CD4-positive, alpha-beta memory T cell (primary cell): ENCODE measurements at regions not wholly inside any gene's neighbourhood (a gene's known extent, or its start where the extent isn't known, plus 50 kb on each side); places are given as distances from the start of the nearest gene placed in this dataset.
"Not testable (repeated sequence)": the region's sequence is repeated elsewhere in the genome, so short reads cannot be mapped to it uniquely, and the experiment has no call there.

Experiments
- CTCF ChIA-PET: fragments of 350-600 bp; sonication (Branson Sonifier 250); formaldehyde crosslinking; loops from one replicate; lab custom pipeline; 2021; ENCODE audit warnings: inconsistent platforms; ENCODE audit not compliant: partially characterized antibody; lab: Charles Lee
- POLR2A ChIA-PET: fragments of 350-600 bp; sonication (Branson Sonifier 250); formaldehyde crosslinking; loops from one replicate; lab custom pipeline; 2021; ENCODE audit not compliant: partially characterized antibody; lab: Charles Lee
- DNase-seq, 5 donors: peaks; one replicate each; pipeline versions ENCODE4 v3.0.0 to v3.0.0-alpha.2; 2020 to 2022; ENCODE audit warnings: mixed read lengths in 1 of 5
- H3K27ac ChIP-seq: one replicate; pipeline ENCODE4 v1.7.0; 2013; ENCODE audit warnings: low read depth, low read length
- H3K27me3 ChIP-seq: 2 replicates; pipeline ENCODE4 v1.7.0; 2013; ENCODE audit warnings: mild to moderate bottlenecking, low read length, moderate library complexity; ENCODE audit not compliant: insufficient read depth
- H3K36me3 ChIP-seq: 2 replicates; pipeline ENCODE4 v1.7.0; 2013; ENCODE audit warnings: mild to moderate bottlenecking, low read length, moderate library complexity; ENCODE audit not compliant: insufficient read depth
- H3K4me1 ChIP-seq: 2 replicates; pipeline ENCODE4 v1.7.0; 2013; ENCODE audit warnings: mild to moderate bottlenecking, low read length, moderate library complexity; ENCODE audit not compliant: insufficient read depth
- H3K4me3 ChIP-seq, 2 donors: one replicate each; pipeline ENCODE4 v1.7.0; 2013; ENCODE audit warnings: low read length in 2 of 2, mild to moderate bottlenecking in 1 of 2
- H3K9me3 ChIP-seq, 2 donors: one replicate each; pipeline ENCODE4 v1.7.0; 2013; ENCODE audit warnings: low read length in 2 of 2, control low read depth in 1 of 2; ENCODE audit not compliant: control insufficient read depth in 1 of 2
- H3K27ac Mint-ChIP-seq, 7 donors: one replicate each; pipeline ENCODE4 v1.8.0; 2020 to 2021; ENCODE audit warnings: mixed read lengths in 7 of 7, mild to moderate bottlenecking in 6 of 7, inconsistent platforms in 3 of 7, moderate library complexity in 3 of 7
- H3K27me3 Mint-ChIP-seq, 2 donors: one replicate each; pipeline ENCODE4 v1.8.0; 2020 to 2021; ENCODE audit warnings: mixed read lengths in 2 of 2
- H3K36me3 Mint-ChIP-seq, 2 donors: one replicate each; pipeline ENCODE4 v1.8.0; 2020 to 2021; ENCODE audit warnings: mixed read lengths in 2 of 2, inconsistent platforms in 1 of 2, mild to moderate bottlenecking in 1 of 2
- H3K4me1 Mint-ChIP-seq, 4 donors: one replicate each; pipeline ENCODE4 v1.8.0; 2020 to 2021; ENCODE audit warnings: mixed read lengths in 4 of 4, mild to moderate bottlenecking in 1 of 4
- H3K4me3 Mint-ChIP-seq, 8 donors: one replicate each; pipeline ENCODE4 v1.8.0; 2020 to 2021; ENCODE audit warnings: mixed read lengths in 8 of 8, mild to moderate bottlenecking in 7 of 8, moderate library complexity in 6 of 8, inconsistent platforms in 3 of 8
- H3K9me3 Mint-ChIP-seq, 8 donors: one replicate each; pipeline ENCODE4 v1.8.0; 2020 to 2021; ENCODE audit warnings: mixed read lengths in 8 of 8, mild to moderate bottlenecking in 5 of 8, inconsistent platforms in 3 of 8, moderate library complexity in 1 of 8
- intact Hi-C: fragments of 100-400 bp; cut with micrococcal nuclease; formaldehyde crosslinking; loops from one replicate; pipeline ENCODE4 v1.15.1; 2023

GRCh38 chr16:16938980-16939379, 531.8 kb downstream of the XYLT1 start:
- H3K4me1 Mint-ChIP-seq: peaks cover 0 to 2% (median 0%) of the 10 kb centered on the region in 4 donors
- Histone ChIP-seq H3K4me3 (no peak overlapping the region), H3K9me3 (no peaks in the 10 kb centered on the region), H3K27ac (no peak overlapping the region), H3K4me1 (no peaks in the 10 kb centered on the region), H3K27me3 (no peaks in the 10 kb centered on the region), H3K36me3 (no peaks in the 10 kb centered on the region)
- H3K4me3 Mint-ChIP-seq: no peak overlapping the region
- ChIA-PET POLR2A (no interaction called here), CTCF (no interaction called here)
- no peak overlapping the region for H3K27ac Mint-ChIP-seq
- no peaks in the 10 kb centered on the region for H3K36me3 Mint-ChIP-seq
- no peak for DNase-seq
- H3K9me3 Mint-ChIP-seq: peaks cover 0 to 2% (median 0%) of the 10 kb centered on the region in 8 donors
- intact Hi-C loops: no loop called here
- H3K27me3 Mint-ChIP-seq: peaks cover 2 to 11% of the 10 kb centered on the region in 2 donors

GRCh38 chr16:16940351-16940750, 530.4 kb downstream of the XYLT1 start:
- Histone ChIP-seq H3K4me3 (no peak overlapping the region), H3K27me3 (no peaks in the 10 kb centered on the region), H3K36me3 (no peaks in the 10 kb centered on the region), H3K9me3 (no peaks in the 10 kb centered on the region), H3K4me1 (no peaks in the 10 kb centered on the region), H3K27ac (no peak overlapping the region)
- Mint-ChIP-seq H3K4me1 (peaks cover 0 to 2% (median 0%) of the 10 kb centered on the region in 4 donors), H3K9me3 (peaks cover 0 to 2% (median 0%) of the 10 kb centered on the region in 8 donors), H3K27ac (no peak overlapping the region), H3K4me3 (no peak overlapping the region), H3K27me3 (peaks cover 2 to 9% of the 10 kb centered on the region in 2 donors), H3K36me3 (no peaks in the 10 kb centered on the region)
- intact Hi-C loops: no loop called here
- POLR2A ChIA-PET: no interaction called here
- DNase-seq: no peak
- CTCF ChIA-PET: no interaction called here

DNA sequence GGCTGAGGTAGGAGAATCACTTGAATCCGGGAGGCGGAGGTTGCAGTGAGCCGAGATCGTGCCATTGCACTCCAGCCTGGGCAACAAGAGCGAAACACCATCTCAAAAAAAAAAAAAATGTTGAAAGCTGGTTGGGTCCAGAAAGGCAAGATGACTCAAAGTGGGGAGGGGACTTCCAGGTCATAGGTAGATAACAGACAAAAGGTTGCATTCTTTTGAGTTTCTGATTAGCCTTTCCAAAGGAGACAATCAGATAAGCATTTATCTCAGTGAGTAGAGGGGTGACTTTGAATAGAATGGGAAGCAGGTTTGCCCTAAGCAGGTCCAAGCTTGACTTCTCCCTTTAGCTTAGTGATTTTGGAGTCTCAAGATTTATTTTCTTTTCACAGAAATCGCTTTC, 527.9 kb downstream of the XYLT1 start:
- H3K4me3 ChIP-seq, H3K36me3 Mint-ChIP-seq, H3K4me1 ChIP-seq, CTCF ChIA-PET, intact Hi-C loops, H3K4me1 Mint-ChIP-seq, H3K27me3 Mint-ChIP-seq, H3K9me3 Mint-ChIP-seq, DNase-seq, H3K36me3 ChIP-seq, POLR2A ChIA-PET, H3K9me3 ChIP-seq, H3K27ac Mint-ChIP-seq, H3K27ac ChIP-seq, H3K4me3 Mint-ChIP-seq, H3K27me3 ChIP-seq: not testable (repeated sequence)

GRCh38 chr16:16945207-16945606, 525.6 kb downstream of the XYLT1 start:
- intact Hi-C loops: no loop called here
- no peaks in the 10 kb centered on the region for H3K36me3 ChIP-seq
- H3K27ac Mint-ChIP-seq: no peak overlapping the region
- H3K4me1 Mint-ChIP-seq: peaks cover 0 to 2% (median 0%) of the 10 kb centered on the region in 4 donors
- no peak overlapping the region for H3K27ac ChIP-seq
- ChIA-PET POLR2A (no interaction called here), CTCF (no interaction called here)
- H3K4me3 ChIP-seq: no peak overlapping the region
- H3K36me3 Mint-ChIP-seq: no peaks in the 10 kb centered on the region
- H3K4me1 ChIP-seq: no peaks in the 10 kb centered on the region
- no peak for DNase-seq
- peaks cover 0 to 5% of the 10 kb centered on the region in 2 donors for H3K27me3 Mint-ChIP-seq
- peaks cover 0 to 15% (median 6%) of the 10 kb centered on the region in 8 donors for H3K9me3 Mint-ChIP-seq
- no peaks in the 10 kb centered on the region for H3K9me3 ChIP-seq
- no peaks in the 10 kb centered on the region for H3K27me3 ChIP-seq
- no peak overlapping the region for H3K4me3 Mint-ChIP-seq

- Mint-ChIP-seq H3K9me3 (peaks cover 0 to 3% (median 0%) of the 10 kb centered on the region in 8 donors), H3K4me3 (no peak overlapping the region), H3K27me3 (peaks cover 4 to 6% of the 10 kb centered on the region in 2 donors), H3K36me3 (no peaks in the 10 kb centered on the region), H3K4me1 (no peaks in the 10 kb centered on the region), H3K27ac (no peak overlapping the region)
- H3K4me1 ChIP-seq: no peaks in the 10 kb centered on the region
- no peak for DNase-seq
- ChIA-PET CTCF (no interaction called here), POLR2A (no interaction called here)
- no peak overlapping the region for H3K27ac ChIP-seq
- H3K27me3 ChIP-seq: no peaks in the 10 kb centered on the region
- intact Hi-C loops: no loop called here
- H3K36me3 ChIP-seq: no peaks in the 10 kb centered on the region
- H3K9me3 ChIP-seq: no peaks in the 10 kb centered on the region
- no peak overlapping the region for H3K4me3 ChIP-seq
Measured at GRCh38 chr16:16956376-16956775, 514.4 kb downstream of the XYLT1 start.

DNA sequence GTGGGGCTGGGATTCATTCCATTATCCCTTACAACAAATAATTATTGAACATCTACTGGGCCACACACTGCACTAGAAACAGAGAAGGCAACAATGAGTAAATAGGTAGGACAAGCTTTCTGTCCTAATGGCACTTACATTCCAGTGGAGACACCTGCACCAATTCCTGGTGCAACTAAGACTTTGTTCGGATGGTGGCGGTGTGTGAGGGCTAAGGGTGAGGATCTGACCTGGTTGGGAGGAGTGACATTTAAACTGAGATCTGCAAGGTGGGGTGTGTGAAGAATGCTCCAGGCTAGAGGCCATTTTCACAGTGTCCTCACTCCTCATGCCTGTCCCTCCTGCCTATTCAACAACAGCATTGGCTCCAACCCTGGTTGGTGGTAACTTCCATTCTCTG, 510.0 kb downstream of the XYLT1 start:
- Histone ChIP-seq H3K9me3 (no peaks in the 10 kb centered on the region), H3K27ac (no peak overlapping the region), H3K4me1 (no peaks in the 10 kb centered on the region), H3K4me3 (no peak overlapping the region), H3K36me3 (no peaks in the 10 kb centered on the region), H3K27me3 (no peaks in the 10 kb centered on the region)
- intact Hi-C loops: no loop called here
- Mint-ChIP-seq H3K27ac (no peak overlapping the region), H3K9me3 (peaks cover 0 to 7% (median 0%) of the 10 kb centered on the region in 8 donors), H3K4me3 (no peak overlapping the region), H3K36me3 (peaks cover 0 to 5% of the 10 kb centered on the region in 2 donors), H3K27me3 (peaks cover 6 to 7% of the 10 kb centered on the region in 2 donors), H3K4me1 (no peaks in the 10 kb centered on the region)
- ChIA-PET POLR2A (no interaction called here), CTCF (no interaction called here)
- no peak for DNase-seq

DNA sequence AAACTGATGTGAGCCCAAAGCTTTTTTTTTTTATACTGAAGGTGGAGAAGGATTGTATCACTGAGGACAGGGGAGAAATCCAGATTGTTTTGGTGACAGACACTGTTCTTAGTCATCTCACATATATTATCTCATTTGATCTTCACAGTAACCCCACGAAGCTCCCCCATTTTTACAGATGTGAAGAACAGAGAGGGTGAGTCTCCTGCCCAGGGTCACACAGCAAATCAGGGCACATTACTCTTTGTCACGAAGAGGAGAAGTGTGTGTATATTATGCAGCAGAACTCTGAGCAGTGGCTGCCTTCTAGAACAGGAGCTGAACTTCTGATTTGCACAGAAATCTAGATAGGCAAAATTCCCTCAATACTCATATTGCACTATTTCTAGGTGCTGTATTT, 504.3 kb downstream of the XYLT1 start:
- peaks cover 0 to 5% of the 10 kb centered on the region in 2 donors for H3K36me3 Mint-ChIP-seq
- POLR2A ChIA-PET: no interaction called here

GRCh38 chr16:16971042-16971441, 499.7 kb downstream of the XYLT1 start:
- Histone ChIP-seq H3K4me3 (no peak overlapping the region), H3K27ac (no peak overlapping the region), H3K27me3 (no peaks in the 10 kb centered on the region), H3K36me3 (no peaks in the 10 kb centered on the region), H3K9me3 (no peaks in the 10 kb centered on the region), H3K4me1 (no peaks in the 10 kb centered on the region)
- Mint-ChIP-seq H3K4me3 (no peak overlapping the region), H3K4me1 (no peaks in the 10 kb centered on the region), H3K27ac (no peak overlapping the region), H3K9me3 (peaks cover 0 to 7% (median 0%) of the 10 kb centered on the region in 8 donors), H3K36me3 (no peaks in the 10 kb centered on the region), H3K27me3 (peaks cover 2 to 4% of the 10 kb centered on the region in 2 donors)
- no peak for DNase-seq
- intact Hi-C loops: no loop called here
- POLR2A ChIA-PET: no interaction called here
- CTCF ChIA-PET: no interaction called here

More for the DNA sequence above, 504.3 kb downstream of the XYLT1 start:
- Mint-ChIP-seq H3K27ac (no peak overlapping the region), H3K4me3 (no peak overlapping the region), H3K27me3 (peaks cover 4 to 6% of the 10 kb centered on the region in 2 donors), H3K9me3 (peaks cover 0 to 7% (median 1%) of the 10 kb centered on the region in 8 donors), H3K4me1 (no peaks in the 10 kb centered on the region)
- intact Hi-C loops: no loop called here
- CTCF ChIA-PET: no interaction called here
- Histone ChIP-seq H3K27ac (no peak overlapping the region), H3K36me3 (no peaks in the 10 kb centered on the region), H3K27me3 (no peaks in the 10 kb centered on the region), H3K4me1 (no peaks in the 10 kb centered on the region), H3K9me3 (no peaks in the 10 kb centered on the region), H3K4me3 (no peak overlapping the region)
- no peak for DNase-seq
